H1 (cell line): ENCODE measurements at regions not wholly inside any gene's neighbourhood (a gene's known extent, or its start where the extent isn't known, plus 50 kb on each side); places are given as distances from the start of the nearest gene placed in this dataset.

Experiments used
- CTCF ChIP-seq, 3 experiments: IDR thresholded peaks; 1 replicate in 2 of 3; 2 replicates in 1 of 3; pipeline versions ENCODE4 v1.5.1 to v1.6.1; 2011; ENCODE audit warnings: low read length in 3 of 3, mild to moderate bottlenecking in 3 of 3, inconsistent platforms in 2 of 3, low read depth in 1 of 3, moderate library complexity in 1 of 3; ENCODE audit not compliant: insufficient read depth in 1 of 3; ENCODE audit errors: control extremely low read depth in 1 of 3
- E2F6 ChIP-seq: IDR thresholded peaks from 2 replicates; pipeline ENCODE4 v1.6.1; 2012; ENCODE audit warnings: inconsistent platforms
- JUND ChIP-seq: IDR thresholded peaks from 2 replicates; pipeline ENCODE4 v1.6.1; 2011; ENCODE audit warnings: mild to moderate bottlenecking, improper control_type of control experiment, low read length
- RXRA ChIP-seq: IDR thresholded peaks from 2 replicates; pipeline ENCODE4 v1.6.1; 2011; ENCODE audit warnings: low read depth, mild to moderate bottlenecking, low read length, moderate library complexity; ENCODE audit not compliant: insufficient read depth
- SP2 ChIP-seq: IDR thresholded peaks from 2 replicates; pipeline ENCODE4 v1.6.1; 2012; ENCODE audit warnings: mild to moderate bottlenecking, low read length, inconsistent platforms
- USF2 ChIP-seq: IDR thresholded peaks from 2 replicates; pipeline ENCODE4 v1.6.1; 2011; ENCODE audit warnings: low read length, improper control_type of control experiment

- TF ChIP-seq CTCF (IDR thresholded peaks at IDR 0.05; ENCODE audit: control extremely low read depth in 1 of 3, insufficient read depth in 1 of 3, low read depth in 1 of 3, low read length in 3 of 3) (no peak), SP2 (no peak), E2F6 (no peak), USF2 (no peak), JUND (no peak), RXRA (no peak)
These were observed 336.9 kb upstream of the TRAM1L1 start (continued) for GRCh38 chr4:117422297-117422696.
